Body of pancreas (tissue), 4 donors: ENCODE measurements at regions not wholly inside any gene's neighbourhood (a gene's known extent, or its start where the extent isn't known, plus 50 kb on each side); places are given as distances from the start of the nearest gene placed in this dataset.

Source experiments
- POLR2A ChIP-seq, 3 donors: fragments of 450-650 bp; IDR thresholded peaks; one replicate each; pipeline ENCODE4 v1.6.1; 2016; ENCODE audit warnings: antibody characterized with exemption in 3 of 3, mild to moderate bottlenecking in 2 of 3
- TF ChIP-seq, protein P1 (sequence below), 7 experiments: fragments of 450-650 bp in 4 of 7; fragments of 200-600 bp in 3 of 7; sonication (generic) in 3 of 7; IDR thresholded peaks; one replicate each; pipeline ENCODE4 v1.5.1; 2016 to 2019; ENCODE audit warnings: antibody characterized with exemption in 7 of 7

DNA sequence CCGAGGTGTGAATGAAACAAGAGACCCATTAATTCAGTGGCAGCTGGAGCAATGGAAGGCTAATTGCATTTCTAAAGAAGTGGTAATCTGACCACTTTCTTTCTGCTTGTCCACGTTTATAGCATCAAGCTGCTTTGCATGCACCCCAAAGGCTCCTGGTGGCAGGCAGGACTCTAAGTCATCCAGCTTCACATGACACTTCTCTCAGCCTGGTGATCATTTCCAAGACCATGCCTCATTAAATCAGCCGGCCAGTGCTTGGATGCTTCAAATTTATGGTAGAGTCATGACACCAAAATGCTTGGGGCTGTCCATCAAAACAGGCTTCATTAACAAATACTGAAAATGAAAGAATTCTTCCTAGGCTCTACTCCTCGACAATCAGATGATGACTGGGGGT, 614.9 kb downstream of the DOK5 start:
- TF ChIP-seq, protein P1, sequence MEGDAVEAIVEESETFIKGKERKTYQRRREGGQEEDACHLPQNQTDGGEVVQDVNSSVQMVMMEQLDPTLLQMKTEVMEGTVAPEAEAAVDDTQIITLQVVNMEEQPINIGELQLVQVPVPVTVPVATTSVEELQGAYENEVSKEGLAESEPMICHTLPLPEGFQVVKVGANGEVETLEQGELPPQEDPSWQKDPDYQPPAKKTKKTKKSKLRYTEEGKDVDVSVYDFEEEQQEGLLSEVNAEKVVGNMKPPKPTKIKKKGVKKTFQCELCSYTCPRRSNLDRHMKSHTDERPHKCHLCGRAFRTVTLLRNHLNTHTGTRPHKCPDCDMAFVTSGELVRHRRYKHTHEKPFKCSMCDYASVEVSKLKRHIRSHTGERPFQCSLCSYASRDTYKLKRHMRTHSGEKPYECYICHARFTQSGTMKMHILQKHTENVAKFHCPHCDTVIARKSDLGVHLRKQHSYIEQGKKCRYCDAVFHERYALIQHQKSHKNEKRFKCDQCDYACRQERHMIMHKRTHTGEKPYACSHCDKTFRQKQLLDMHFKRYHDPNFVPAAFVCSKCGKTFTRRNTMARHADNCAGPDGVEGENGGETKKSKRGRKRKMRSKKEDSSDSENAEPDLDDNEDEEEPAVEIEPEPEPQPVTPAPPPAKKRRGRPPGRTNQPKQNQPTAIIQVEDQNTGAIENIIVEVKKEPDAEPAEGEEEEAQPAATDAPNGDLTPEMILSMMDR (IDR thresholded peaks at IDR 0.05): no peak
- no peak for TF ChIP-seq POLR2A (IDR thresholded peaks at IDR 0.05)
